ENCODE measurements at regions not wholly inside any gene's neighbourhood (a gene's known extent, or its start where the extent isn't known, plus 50 kb on each side); places are given as distances from the start of the nearest gene placed in this dataset.

DNA sequence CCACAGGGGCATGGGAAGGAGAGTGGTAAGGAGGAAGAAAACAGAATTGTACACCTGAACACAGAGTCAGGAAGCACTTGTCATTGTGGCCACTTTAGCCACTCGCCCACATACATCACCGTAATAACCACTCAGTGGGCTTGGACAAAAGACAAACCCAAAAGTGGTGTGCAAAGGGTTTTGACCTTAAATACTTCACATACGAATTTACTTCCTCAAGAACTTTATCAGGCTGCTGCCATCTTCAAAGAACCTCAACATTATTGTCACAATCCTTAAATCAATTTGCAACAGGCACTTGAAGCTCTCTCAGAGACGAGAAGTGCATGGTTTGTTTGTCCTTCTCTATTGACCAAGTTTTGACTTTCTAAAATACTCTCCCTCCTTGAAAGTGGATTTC, 187.3 kb upstream of the EGLN3 start:
- H3K27me3 ChIP-seq: no peaks in the 10 kb centered on the region
- 58 to 62% methylated on average over 4 of the region's 4 CpGs for WGBS, 2 donors
- H3K36me3 ChIP-seq: no peaks in the 10 kb centered on the region
- no peaks in the 10 kb centered on the region for H3K9me3 ChIP-seq
- no peak for DNase-seq
- H3K4me3 ChIP-seq: no peak overlapping the region
- no peak overlapping the region for H3K27ac ChIP-seq
- peaks cover 0 to 10% (median 8%) of the 10 kb centered on the region in 4 donors for H3K4me1 ChIP-seq
- no peak for TF ChIP-seq POLR2AphosphoS5 (IDR thresholded peaks at IDR 0.05)
- intact Hi-C loops (cut with DNase I): no loop called here

DNA sequence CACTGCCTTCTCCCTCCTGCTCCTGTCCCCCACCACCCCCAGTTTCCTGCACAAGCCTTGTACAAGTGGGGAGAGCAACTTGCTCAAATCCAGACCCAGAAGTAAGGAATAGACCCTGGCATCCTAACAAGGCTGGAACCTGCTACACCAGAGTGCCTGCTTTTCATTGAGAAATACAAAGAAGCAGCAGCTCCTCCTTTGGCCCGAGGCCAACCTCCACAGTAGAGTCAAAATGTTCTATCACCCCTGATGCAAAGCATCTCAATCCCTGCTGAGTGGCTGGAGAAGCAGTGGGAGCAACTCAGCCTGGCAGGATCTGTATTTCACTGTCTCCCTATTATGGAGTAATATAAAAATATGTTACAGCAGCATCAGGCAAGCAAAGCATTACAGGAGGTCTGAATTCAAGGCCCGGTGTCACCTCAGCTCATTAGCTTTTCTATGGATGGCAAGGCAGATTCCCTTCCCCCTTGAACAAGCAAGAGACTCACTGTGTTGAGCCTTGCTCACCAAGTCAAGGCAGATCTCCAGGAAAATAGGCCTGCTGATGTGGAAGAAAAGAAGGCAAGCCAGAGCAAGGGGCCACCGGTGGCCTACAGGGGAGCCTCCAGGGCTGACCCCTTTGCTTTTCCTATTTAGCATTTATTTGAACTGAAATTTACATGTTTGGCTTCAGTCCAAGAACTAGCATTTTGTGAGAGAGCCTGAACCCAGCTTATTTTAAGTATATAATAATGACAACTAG, 186.3 kb upstream of the EGLN3 start:
- DNase-seq: no peak
- Histone ChIP-seq H3K27ac (no peak overlapping the region), H3K27me3 (no peaks in the 10 kb centered on the region), H3K9me3 (no peaks in the 10 kb centered on the region), H3K4me1 (peaks cover 0 to 10% (median 8%) of the 10 kb centered on the region in 4 donors), H3K4me3 (no peak overlapping the region), H3K36me3 (no peaks in the 10 kb centered on the region)
- TF ChIP-seq EP300 (IDR thresholded peaks at IDR 0.05) (no peak), POLR2AphosphoS5 (IDR thresholded peaks at IDR 0.05) (no peak), POLR2A (IDR thresholded peaks at IDR 0.05) (no peak)
- TF ChIP-seq, protein P1, sequence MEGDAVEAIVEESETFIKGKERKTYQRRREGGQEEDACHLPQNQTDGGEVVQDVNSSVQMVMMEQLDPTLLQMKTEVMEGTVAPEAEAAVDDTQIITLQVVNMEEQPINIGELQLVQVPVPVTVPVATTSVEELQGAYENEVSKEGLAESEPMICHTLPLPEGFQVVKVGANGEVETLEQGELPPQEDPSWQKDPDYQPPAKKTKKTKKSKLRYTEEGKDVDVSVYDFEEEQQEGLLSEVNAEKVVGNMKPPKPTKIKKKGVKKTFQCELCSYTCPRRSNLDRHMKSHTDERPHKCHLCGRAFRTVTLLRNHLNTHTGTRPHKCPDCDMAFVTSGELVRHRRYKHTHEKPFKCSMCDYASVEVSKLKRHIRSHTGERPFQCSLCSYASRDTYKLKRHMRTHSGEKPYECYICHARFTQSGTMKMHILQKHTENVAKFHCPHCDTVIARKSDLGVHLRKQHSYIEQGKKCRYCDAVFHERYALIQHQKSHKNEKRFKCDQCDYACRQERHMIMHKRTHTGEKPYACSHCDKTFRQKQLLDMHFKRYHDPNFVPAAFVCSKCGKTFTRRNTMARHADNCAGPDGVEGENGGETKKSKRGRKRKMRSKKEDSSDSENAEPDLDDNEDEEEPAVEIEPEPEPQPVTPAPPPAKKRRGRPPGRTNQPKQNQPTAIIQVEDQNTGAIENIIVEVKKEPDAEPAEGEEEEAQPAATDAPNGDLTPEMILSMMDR (IDR thresholded peaks at IDR 0.05): no peak
- 85 to 87% methylated on average over 3 of the region's 3 CpGs for WGBS, 2 donors
- intact Hi-C loops (cut with DNase I): no loop called here

DNA sequence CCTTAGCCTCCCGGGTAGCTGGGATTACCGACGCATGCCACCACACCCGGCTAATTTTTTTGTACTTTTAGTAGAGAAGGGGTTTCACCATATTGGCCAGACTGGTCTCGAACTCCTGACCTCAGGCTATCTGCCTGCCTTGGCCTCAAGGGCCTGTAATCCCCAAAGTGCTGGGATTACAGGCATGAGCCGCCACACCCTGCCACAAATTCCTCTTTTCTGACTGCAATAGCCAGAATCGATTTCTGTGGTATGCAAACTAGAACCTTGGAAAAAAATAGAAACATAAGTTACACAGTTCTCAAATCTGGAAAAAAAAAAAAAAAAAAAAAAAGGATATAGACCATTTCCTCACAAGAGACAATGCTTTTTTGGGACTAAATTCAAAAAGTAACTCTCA, 184.6 kb upstream of the EGLN3 start:
- TF ChIP-seq POLR2AphosphoS5 (IDR thresholded peaks at IDR 0.05) (no peak), POLR2A (IDR thresholded peaks at IDR 0.05) (no peak), EP300 (IDR thresholded peaks at IDR 0.05) (no peak)
- TF ChIP-seq, protein P1 (IDR thresholded peaks at IDR 0.05): no peak
- no peaks in the 10 kb centered on the region for H3K9me3 ChIP-seq
- no peak overlapping the region for H3K4me3 ChIP-seq
- no peaks in the 10 kb centered on the region for H3K27me3 ChIP-seq
- DNase-seq: no peak
- 85 to 86% methylated on average over 7 of the region's 7 CpGs for WGBS, 2 donors
- no peaks in the 10 kb centered on the region for H3K36me3 ChIP-seq
- peaks cover 0 to 22% (median 16%) of the 10 kb centered on the region in 4 donors for H3K4me1 ChIP-seq
- no peak overlapping the region for H3K27ac ChIP-seq
- intact Hi-C loops (cut with DNase I): no loop called here

DNA sequence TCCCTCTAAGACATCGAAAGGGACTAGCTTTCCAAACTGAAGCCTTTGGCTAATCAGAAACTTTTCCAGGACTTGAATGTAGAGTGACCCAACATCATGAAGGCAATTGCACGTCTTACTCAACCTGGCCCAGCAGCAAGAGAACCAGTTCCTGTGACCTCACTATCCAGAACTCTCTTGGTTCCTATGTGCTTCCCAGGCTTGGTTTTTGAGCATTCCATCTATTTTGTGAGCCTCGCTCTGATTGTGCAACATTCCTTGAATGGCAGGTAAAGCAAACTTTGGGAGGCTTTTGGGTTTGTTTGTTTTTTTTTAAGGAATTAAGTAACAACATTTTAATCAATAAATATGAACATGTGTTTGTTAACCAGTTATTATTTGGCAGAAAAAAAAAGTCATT, 183.6 kb upstream of the EGLN3 start:
- TF ChIP-seq POLR2AphosphoS5 (IDR thresholded peaks at IDR 0.05) (no peak), POLR2A (IDR thresholded peaks at IDR 0.05) (no peak), EP300 (IDR thresholded peaks at IDR 0.05) (no peak)
- TF ChIP-seq, protein P1 (IDR thresholded peaks at IDR 0.05): no peak
- 96% methylated on average over 3 of the region's 3 CpGs for WGBS, 2 donors
- DNase-seq: no peak
- no peaks in the 10 kb centered on the region for H3K9me3 ChIP-seq
- no peaks in the 10 kb centered on the region for H3K36me3 ChIP-seq
- H3K4me1 ChIP-seq: peaks cover 0 to 18% (median 11%) of the 10 kb centered on the region in 4 donors
- no peak overlapping the region for H3K4me3 ChIP-seq
- intact Hi-C loops (cut with DNase I): no loop called here
- H3K27me3 ChIP-seq: no peaks in the 10 kb centered on the region
- no peak overlapping the region for H3K27ac ChIP-seq

DNA sequence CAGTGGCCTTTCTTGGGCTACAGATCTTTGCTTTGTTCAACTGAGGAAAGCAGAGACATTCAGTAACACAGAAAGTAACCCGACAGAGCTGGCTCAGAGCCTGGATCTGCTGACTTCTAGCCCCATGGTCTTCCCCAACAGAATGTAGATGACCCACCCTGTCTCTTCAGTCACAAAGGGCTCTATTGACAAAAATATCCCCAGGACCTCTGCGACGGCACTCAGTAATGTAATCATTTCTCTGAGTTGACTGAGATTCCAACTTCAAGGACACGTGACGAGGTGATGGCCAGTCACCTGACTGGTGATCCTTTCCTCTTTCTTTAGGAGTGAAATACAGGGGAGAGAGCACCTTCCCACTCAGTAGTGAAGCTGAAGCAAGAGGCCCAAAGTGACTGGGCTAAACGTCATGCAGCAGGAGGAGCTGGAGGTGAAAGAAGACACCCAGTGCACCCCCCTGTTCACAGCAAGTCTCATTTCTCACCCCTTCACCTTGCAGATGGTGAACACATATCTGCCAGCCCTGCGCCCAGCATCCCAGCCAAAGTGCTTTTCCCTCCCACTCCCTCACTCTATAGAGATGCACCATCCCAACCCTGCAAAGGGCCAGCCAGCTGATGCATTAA, 179.2 kb upstream of the EGLN3 start:
- no peak for DNase-seq
- intact Hi-C loops (cut with DNase I): no loop called here
- no peak overlapping the region for H3K4me3 ChIP-seq
- no peaks in the 10 kb centered on the region for H3K27me3 ChIP-seq
- TF ChIP-seq POLR2AphosphoS5 (IDR thresholded peaks at IDR 0.05): no peak
- TF ChIP-seq, protein P1 (IDR thresholded peaks at IDR 0.05): no peak
- TF ChIP-seq POLR2A (IDR thresholded peaks at IDR 0.05): no peak
- TF ChIP-seq EP300 (IDR thresholded peaks at IDR 0.05): no peak
- H3K9me3 ChIP-seq: no peaks in the 10 kb centered on the region
- WGBS, 2 donors: 92 to 95% methylated on average over 7 of the region's 7 CpGs
- H3K36me3 ChIP-seq: no peaks in the 10 kb centered on the region
- no peak overlapping the region for H3K27ac ChIP-seq
- peaks cover 0 to 16% (median 10%) of the 10 kb centered on the region in 4 donors for H3K4me1 ChIP-seq
